Body of pancreas (tissue), 4 donors: ENCODE measurements at regions not wholly inside any gene's neighbourhood (a gene's known extent, or its start where the extent isn't known, plus 50 kb on each side); places are given as distances from the start of the nearest gene placed in this dataset.

Experiments
- CTCF ChIP-seq, 7 experiments: fragments of 450-650 bp in 4 of 7; fragments of 200-600 bp in 3 of 7; sonication (generic) in 3 of 7; IDR thresholded peaks; one replicate each; pipeline ENCODE4 v1.5.1; 2016 to 2019; ENCODE audit warnings: antibody characterized with exemption in 7 of 7
- POLR2A ChIP-seq, 3 donors: fragments of 450-650 bp; IDR thresholded peaks; one replicate each; pipeline ENCODE4 v1.6.1; 2016; ENCODE audit warnings: antibody characterized with exemption in 3 of 3, mild to moderate bottlenecking in 2 of 3

- no peak for TF ChIP-seq CTCF (IDR thresholded peaks at IDR 0.05)
- no peak for TF ChIP-seq POLR2A (IDR thresholded peaks at IDR 0.05)
These were observed 143.0 kb downstream of the NUP35 start for GRCh38 chr2:183267148-183267827.
